T-helper 1 cell (primary cell): ENCODE measurements at regions not wholly inside any gene's neighbourhood (a gene's known extent, or its start where the extent isn't known, plus 50 kb on each side); places are given as distances from the start of the nearest gene placed in this dataset.
"Not testable (repeated sequence)": the region's sequence is repeated elsewhere in the genome, so short reads cannot be mapped to it uniquely, and the experiment has no call there.

ENCODE experiments used
- DNase-seq, 5 donors: peaks; one replicate each; pipeline ENCODE4 v3.0.0-alpha.2; 2012 to 2020

DNA sequence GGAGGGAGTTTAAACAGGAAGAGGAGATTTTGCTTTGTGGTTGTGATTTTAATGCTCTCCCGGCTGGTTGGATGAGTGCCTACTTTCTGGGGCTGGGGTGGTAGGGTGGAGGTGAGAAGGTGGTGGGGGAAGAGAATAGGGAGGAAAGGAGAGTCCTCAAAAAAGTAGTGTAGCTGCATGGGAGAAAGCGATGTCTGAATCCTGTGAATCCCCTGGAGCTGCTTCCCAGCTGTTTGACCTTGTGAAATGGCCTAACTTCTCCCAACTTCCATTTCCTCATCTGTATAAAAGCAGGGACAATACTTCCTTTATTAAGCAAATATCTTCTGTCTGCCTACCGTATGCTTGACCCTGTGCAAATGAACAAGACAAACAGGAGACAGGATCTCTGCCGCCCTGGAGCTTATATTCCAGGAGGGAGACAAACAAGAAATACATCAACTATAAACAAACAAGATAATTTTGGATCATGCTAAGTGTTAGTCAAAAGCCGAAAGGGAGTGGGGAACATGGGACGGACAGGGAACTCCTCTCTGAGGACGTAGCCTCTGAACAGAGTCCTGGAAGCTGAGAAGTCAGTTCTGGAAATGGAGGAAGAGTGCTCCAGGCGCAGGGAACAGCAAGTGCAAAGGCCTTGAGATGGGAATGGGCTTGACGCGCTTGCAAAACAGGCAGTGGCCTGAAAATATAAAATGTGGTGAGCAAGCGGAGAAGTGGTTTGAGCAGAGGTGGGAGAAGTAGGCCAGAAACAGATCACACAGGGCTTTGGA is 103.5 kb downstream of the SPRY4 start:
- DNase-seq, result no peak

DNA sequence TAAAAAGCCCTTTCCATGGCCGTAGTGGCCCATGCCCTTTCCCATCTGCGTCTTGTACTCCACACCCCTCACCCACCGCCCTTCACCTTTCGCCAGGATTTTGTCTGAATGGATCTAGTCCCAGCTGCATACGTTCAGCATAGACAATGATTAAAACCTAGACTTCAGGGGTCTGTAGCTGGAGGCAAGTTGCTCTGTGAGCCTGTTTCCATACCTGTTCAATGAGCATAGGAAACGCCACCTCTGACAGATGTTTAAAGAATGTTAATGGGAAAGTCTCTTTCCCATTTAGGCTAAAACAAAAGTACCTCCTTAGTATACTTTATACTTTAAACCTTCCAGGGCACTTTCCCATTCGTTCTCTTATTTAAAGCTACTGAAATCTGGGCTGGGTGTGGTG is 105.7 kb downstream of the SPRY4 start:
- DNase-seq, result no peak

DNA sequence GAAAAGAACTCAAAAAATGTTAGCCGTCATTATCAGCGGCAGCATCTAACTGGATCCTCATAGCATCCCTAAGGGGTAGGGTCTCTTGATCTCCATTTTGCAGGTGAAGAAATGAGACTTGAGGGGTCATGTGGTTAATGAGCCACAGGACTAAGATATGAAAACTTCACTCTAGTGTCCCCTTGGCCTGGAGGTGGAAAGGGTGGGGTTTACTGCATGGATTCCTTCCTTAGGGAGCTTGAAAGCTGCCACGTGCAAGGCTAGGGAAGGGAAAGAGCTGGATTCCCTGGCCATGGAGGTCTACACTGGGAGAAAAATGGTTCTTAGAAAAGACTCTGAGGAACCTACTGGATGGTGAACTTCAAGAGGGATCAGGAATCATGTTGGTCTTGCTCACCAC is 107.9 kb downstream of the SPRY4 start:
- no peak for DNase-seq

DNA sequence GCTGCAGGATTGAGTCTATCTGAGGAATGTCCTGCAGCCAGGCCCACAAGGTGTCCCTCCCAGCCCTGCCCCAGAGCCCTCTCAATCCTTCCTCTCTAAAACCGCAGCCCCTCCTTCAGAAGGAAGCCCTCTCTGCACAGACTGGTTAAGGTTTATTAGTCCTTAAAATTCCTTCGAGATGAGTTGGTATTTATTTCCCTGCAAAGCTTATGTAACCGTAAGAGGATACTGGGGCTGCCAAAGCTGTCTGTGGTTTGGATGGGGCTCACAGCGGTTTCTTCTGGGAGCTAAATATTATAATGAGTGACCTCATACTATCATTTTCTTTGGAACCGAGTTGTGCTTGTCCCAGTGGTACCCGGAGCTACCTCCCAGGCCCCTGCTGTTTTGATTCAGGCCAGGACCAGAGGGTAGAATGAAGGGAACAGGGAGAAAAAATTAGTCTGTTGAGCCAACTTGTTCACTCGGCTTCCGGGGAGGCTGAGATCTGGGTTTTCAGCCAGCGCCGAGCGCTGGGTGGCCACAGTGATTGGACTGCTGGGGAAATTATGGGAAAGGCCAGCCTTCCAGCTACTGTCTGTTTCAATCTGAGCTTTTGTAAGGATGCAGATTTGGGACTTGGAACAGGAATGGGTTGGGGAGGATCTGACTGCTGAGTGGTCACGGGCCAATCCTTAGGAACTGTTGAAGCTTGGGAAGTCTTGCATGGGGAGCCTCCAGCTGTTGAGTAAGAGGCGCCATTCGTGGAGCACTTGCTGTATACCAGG is 107.5 kb downstream of the NDFIP1 start:
- DNase-seq, result no peak

DNA sequence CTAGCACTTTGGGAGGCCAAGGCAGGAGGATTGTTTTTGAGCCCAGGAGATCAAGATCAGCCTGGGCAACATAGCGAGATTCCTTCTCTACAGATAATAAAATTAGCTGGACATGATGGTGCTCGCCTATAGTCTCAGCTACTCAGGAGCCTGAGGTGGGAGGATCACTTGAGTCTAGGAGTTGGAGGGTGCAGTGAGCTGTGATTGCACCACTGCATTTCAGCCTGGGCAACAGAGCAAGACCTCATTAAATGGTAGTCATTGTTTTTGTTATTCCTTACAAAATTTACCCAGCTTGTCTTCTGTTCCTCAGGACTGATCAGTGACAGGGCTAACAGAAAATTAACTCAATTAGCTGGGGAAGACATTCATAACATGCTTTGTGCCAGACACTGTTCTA is 104.5 kb downstream of the NDFIP1 start:
- DNase-seq, result no peak

DNA sequence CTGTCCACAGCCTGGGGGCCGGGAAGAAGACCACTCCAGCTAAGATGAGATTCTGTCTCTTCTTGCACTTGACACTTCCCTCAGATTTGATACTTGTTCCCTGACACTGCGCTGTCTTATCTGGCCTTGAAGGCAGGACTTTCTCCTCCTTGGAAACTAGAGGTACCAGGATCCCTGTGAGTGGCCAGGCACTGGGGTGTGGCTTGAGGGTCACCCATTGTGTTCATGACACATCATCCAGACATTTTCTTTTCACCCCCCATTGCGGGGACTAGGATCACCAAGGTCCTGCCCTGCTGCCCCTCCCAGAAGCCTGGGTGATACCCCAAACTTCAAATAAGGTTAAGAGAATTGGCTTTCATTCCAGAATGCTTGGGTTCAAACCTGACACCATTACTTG is 103.3 kb downstream of the NDFIP1 start:
- no peak for DNase-seq

DNA sequence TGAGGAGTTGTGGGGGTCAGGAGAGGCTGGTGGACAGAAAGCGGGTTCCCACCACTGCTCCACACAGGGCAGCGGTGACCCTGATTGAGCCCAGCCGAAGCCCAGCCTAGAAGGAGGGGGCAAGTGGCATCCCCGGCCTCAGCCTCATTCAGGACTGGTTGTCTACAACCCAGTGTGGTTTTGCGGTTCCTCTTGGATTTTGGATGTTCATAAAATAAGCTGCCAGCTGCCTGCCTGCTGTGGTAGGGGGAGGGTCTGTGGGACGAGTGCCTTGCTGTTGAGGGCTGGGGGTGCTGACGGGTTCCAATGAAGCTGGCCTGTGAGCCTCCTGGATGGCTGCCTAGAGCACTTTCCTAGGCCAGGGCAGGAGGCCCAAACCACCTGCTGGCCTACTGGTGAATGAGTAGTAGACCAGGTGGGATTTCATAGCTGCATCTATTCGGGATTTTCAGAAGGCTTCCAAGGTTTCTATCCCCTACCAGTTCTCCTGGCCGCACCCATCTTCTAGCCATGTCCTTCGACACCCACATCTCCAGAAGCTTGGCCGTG is 102.4 kb downstream of the NDFIP1 start:
- DNase-seq, result no peak

DNA sequence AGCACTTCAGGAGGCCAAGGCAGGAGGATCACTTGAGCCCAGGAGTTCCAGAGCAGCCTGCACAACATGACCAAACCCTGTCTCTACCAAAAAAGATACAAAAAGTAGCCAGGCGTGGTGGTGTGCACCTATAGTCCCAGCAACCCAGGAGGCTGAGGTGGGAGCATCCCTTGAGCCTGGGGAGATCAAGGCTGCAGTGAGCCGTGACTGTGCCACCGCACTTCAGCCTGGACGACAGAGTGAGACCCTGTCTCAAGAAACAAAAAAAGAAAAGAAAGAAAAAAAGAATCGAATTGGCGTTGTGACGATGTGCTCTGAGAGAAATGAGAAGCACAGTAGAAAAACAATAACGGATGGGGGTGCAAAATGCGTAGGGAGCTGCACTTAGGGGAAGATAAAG is 101.4 kb downstream of the NDFIP1 start:
- DNase-seq, result no peak

DNA sequence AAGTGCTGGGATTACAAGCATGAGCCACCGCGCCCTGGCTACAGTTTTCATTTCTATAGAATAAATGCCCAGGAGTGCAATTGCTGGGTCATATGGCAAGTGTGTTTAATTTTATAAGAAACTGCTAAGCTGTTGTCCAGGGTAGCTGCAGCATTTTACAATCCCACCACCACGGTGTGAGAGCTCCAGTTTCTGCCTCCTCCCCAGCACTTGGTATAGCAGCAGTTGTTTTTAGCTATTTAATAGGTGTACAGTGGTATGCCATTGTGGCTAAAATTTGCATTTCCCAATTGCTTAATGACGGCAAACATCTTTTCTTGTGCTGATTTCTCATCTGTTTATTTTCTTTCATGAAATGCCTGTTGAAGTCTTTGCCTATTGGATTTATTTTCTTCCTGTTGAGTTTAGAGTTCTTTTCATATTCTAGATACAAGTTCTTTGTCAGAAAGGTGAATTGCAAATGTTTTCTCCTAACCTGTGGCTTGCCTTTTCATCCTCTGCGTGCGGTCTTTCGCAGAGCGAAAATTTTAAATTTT is 100.3 kb downstream of the NDFIP1 start:
- DNase-seq, result no peak

DNA sequence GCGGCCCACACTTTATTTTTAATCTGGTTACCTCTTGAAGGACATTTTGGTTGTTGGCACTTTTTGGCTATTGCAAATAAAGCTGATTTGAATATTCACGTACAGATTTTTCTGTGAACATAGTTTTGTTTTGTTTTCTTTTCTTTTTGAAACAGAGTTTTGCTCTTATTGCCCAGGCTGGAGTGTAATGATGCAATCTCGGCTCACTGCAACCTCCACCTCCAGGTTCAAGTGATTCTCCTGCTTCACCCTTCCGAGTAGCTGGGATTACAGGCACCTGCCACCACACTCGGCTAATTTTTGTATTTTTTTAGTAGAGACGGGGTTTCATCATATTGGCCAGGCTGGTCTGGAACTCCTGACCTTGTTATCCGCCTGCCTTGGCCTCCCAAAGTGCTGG is 99.7 kb downstream of the NDFIP1 start:
- not testable (repeated sequence) for DNase-seq

DNA sequence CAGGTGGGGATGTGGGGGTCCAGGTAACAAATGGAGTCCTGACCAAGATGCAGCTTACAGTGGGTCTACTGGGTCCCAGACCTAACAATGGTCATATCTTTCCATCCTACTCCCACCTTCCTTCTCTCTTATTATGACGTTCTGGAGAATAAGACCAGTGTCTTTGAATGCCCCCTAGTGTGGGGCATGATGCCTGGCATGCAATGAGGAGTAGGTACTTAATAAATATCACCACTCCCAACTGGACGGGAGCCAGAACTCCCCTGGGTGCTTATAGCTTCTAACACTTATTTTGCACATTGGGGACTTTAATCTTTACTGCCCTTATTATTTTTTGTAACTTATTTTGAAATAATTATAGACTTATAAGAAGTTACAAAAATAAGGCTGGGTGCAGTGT is 98.2 kb downstream of the NDFIP1 start:
- no peak for DNase-seq

DNA sequence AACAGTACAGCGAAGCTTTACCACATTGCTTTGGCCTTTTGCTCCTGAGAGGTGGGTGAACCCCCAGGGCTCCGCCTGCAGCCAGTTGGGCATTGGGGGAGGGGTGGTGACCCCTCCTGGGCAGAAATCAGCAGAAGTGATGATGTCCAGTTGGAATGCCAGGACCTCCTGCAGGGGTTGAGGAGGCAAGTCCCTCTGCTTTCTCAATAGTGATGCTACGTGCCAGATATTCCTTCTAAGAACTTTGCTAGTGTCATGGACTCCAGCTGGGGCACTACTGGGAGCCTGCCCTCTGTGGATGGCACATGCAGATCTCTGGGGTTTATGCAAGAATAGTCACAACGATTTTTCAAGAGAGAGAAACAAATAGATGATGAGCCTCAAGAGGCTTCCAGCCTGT is 95.6 kb downstream of the NDFIP1 start:
- no peak for DNase-seq
